GM18505 (cell line): ENCODE measurements at regions not wholly inside any gene's neighbourhood (a gene's known extent, or its start where the extent isn't known, plus 50 kb on each side); places are given as distances from the start of the nearest gene placed in this dataset.

Experiments used
- ATAC-seq: cut with Tn5 transposase; IDR thresholded peaks from one replicate; pipeline ENCODE4 v1.9.1; 2021; ENCODE audit not compliant: unreplicated experiment
- POLR2A ChIP-seq: IDR thresholded peaks from 4 replicates; pipeline ENCODE4 v1.6.1; 2011; ENCODE audit warnings: borderline replicate concordance; ENCODE audit not compliant: insufficient read depth, insufficient read length; ENCODE audit errors: extremely low read depth

DNA sequence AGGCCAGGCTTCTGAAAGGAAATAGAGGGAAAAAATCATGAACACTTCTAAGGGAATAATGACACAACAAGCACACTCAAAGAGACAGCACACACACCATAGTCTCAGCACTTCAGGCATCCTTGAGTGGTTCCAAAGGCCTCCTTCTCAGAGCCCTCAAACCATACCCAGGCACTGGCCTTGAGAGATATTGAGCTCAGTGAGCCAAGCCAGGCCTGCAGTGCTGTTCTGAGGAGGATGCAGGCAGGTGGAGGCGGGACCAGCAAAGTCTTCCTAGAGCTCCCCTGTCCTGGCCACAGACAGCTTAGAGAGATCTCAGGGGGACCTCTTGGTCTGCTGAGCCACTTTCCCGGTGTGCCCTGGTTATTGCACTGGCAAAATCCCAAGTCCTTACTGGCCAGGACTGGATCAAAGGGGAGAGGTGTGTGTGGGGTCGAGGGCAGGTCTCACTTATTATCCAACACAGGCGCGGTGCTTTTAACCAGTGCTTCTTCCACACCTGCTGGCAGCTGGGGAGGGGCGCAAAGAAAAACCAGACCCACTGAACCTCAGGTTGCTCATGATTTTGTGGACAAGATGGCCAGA lies 86.8 kb upstream of the HAAO start:
- no peak for ATAC-seq
- no peak for TF ChIP-seq POLR2A

DNA sequence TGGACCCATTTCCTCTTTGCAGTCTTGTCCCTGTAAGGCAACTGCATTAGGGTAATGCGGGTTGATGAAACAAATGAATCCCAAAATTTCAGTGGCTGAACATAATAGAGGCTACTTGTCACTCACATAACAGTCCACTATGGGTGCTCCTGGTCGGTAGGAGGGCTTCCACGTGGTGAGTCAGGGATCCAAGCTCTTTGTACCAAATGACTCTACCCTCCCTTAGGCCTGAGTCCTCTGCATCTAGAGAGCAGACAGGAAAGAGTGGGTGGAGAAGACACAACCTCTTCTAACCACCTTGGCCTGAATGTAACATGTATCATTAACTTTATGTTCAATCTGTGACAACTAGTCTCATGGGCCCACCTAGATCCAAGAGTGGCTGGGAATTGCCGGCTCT lies 86.2 kb upstream of the HAAO start:
- ATAC-seq, result no peak
- no peak for TF ChIP-seq POLR2A

DNA sequence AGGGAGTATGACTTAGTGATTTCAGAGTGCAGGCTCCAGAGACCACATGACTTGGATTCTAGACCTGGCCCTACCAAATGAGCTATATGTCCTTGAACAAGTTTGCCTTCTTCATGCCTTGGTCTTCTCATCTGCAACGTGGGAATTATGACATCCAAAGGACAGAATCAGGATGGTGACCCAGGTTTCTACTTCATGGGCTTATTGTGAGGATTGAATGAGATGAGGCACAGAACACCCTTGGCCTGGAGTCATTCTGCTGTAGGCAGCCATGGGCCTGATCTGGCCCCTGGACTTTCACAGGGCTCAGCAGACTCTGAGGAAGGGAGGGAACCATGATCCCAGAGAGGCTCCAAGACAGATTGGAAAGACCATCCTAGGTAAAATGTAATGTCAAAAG lies 85.6 kb upstream of the HAAO start:
- TF ChIP-seq POLR2A, result no peak
- ATAC-seq, result no peak

DNA sequence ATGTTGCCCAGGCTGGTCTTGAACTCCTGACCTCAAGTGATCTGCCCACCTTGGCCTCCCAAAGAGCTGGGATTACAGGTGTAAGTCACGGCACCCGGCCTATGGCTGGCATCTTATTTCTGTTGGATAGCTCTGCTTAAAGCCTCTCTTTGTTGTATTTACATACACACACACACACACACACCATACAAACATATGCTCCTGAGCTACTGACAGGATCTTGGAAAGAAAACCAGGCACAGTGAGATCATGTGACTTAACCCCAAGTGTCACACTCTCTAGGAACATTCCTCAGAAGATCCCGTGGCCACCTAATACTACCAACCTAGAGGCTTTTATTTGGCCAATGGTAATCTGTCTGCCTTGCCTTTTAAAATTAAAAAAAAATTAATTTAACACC lies 85.1 kb upstream of the HAAO start:
- TF ChIP-seq POLR2A, result no peak
- ATAC-seq, result no peak

DNA sequence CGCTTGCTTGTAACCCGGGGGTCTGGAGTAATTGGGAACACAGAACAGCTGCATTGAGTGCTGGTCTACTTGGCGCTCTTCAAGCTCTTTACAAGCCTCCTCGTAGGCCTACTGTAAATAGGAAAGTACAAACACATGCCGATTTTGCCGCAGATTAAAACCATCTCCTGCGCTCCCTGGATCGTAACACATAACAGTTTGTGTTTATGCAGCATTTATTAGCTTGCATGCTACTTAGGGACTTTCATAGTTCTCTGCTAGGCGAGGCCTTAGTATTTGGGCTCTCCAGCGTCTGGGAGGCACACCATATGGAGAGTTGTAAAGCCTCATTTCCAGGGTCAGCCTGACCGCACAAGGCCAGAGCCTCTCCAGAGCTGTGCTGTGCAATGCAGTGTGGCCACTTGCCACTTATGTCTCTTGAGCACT lies 84.0 kb upstream of the HAAO start:
- TF ChIP-seq POLR2A, result no peak
- no peak for ATAC-seq

DNA sequence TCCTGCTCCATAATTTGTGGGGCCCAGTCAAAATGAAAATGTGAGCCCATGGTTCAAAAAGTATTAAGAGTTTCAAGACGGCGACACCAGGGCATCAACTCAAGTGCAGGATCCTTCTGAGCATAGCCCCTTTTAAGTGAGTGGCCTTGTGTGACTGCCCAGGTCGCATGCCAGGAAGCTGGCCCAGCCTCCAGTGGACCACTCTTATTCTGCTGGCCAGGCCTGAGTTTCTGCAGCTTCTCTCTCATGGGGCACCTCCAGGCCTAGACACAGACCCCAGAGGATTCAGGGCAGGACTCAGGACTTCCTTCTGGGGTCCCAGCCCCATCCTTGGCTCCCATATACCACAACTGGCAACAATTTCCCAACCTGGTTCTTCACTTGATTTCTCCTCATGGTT lies 83.5 kb upstream of the HAAO start:
- TF ChIP-seq POLR2A, result no peak
- ATAC-seq, result no peak

DNA sequence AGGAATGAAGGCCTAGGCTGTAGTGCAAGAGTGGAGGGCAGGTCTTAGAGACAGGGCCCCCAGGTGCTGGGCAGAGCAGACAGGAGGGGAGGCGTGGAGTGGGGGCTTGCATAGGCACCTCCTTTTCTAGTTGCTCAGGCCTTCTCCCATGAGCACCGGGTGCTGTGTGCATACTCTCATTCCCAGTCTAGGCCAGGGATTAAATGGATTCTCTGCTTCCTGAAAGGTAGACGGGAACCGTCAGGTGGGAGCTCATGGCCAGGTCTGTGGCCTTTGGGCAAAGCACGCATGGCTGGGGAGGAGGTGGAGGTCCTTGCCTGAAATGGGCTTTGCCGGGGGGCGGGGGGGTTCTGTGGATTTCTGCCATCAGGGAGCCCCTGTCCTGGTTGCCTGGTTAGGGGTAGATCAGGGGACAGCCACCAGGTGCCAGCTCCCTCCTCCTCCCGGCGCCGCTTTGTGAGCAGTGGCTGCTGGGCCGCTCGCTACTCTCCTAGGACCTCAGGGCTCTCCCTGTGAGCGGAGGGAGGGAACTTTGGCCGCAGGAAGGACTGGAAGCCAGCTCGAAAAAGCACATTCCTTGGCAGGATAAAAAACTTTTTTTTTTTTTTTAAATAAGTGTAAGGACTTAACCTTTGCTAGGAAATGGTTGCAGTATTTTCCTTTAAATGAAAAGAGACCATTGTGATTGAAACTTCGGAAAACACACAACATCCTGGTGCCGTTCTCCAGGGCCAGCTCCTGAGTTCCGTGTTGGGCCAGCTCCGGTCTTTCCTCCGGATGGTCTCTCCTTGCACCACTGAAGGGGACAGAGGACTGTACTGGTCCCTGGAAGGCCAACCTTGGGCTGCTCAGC lies 82.8 kb upstream of the HAAO start:
- ATAC-seq, result no peak
- TF ChIP-seq POLR2A, result no peak

DNA sequence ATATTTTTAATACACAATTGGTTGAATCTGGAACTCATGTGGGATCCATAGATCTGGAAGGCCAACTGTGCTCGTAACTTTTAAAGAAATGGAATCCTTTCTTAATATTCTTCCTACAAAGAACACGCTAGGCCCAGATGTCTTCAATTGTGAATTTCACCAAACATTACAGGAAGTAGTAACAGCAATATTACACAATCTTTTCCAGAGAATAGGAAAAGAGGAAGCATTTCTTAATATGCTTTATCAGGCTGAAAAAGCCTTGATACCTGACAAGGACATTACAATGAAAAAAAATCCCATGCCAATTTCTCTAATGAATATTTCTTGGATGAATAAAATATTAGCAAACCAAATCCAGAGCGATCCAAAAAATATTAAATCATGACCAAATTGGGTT lies 80.3 kb upstream of the HAAO start:
- no peak for ATAC-seq
- TF ChIP-seq POLR2A, result no peak

DNA sequence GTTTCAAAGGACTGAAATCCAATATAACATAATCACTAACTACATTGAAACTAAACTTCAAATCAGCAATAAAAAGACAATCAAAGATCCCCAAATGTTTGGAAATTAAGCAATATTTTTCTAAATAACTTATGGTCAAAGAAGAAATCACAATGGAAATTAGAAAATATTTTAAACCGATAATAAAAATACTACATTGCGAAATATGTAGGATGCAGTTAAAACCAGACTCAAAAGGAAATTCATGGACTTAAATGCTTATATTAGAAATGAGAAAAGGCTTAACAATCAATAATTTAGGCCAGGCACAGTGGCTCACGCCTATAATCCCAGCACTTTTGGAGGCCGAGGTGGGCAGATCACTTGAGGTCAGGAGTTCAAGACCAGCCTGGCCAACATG lies 79.0 kb upstream of the HAAO start:
- ATAC-seq, result no peak
- TF ChIP-seq POLR2A, result no peak

DNA sequence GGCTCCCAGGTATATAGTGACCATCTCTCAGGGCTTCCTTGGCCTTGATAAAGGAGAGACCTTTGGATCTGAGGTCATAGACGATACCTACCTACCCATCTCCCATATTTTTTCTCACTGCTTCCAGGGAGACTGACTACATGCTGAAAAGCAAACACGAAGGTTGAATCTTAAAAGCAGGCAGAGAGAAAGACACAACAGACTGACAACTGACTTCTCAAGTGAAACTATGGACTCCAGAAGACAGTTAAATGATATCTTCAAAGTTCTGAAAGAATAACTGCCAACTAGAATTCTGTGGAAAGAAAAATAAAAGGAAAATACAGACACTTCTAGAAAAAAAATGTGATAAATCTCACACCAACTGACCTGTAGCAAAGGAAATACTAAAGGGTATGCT lies 76.5 kb upstream of the HAAO start:
- TF ChIP-seq POLR2A, result no peak
- ATAC-seq, result no peak

DNA sequence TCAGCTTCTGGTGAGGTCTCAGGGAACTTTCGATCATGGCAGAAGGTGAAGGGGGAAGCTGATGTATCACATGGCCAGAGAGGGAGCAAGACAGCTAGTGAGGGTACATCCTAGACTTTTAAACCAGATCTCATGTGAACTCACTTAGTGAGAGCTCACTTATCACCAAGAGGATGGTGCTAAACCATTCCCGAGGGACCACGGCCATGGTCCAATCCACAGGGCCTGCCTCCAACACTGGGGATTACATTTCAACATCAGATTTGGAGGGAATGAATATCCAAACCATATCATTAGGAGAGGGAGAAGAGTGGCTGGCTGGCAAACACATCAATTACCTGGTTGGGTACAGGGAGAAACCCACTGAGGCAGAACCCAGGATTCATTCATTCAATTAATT lies 75.7 kb upstream of the HAAO start:
- no peak for TF ChIP-seq POLR2A
- ATAC-seq, result no peak

DNA sequence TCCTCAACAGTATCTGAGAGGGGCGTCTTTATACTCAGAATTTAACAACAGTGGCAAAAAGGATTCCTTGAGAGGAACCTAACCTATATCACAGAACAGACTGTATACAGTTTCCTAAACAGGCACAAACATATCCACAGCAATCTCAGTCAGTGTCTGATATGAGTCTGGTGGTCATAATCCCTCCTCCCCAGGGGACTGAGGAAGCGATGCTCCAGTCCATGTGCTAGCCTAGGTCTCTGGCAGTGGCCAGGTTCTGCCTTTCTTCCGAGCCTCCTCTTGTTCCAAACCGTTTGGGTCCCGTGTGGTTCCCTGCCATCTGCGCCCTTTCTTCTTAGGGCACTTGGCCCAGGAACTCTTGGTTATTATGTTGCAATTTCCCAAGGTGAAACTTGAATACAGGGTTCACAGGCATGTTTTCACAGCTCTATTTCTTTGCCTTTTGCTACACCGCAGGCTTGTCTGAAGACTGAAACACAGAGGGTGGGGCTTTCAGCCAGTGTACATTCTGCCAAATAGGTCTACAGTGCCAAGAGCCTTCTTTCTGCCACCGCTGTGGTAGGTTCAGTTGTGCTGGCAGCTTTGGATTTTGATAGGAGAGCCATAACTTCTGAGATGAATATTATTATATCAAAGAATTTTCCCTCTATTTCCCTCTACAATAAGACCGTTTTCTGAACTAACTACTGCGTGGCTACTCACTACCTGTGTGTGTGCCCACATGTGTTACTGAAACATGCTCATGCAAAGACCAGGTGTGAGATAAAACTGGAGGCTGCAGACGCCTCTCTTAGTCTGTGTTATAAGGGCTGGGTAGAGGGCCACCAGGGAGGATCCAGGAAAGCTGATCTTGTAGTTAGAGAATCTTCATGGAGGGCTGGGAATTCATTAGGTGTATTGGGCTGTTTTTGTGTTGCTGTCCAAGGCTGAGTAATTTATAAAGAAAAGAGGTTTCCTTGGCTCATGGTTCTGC lies 75.0 kb upstream of the HAAO start:
- ATAC-seq, result no peak
- no peak for TF ChIP-seq POLR2A
